HEK293 (cell line): ENCODE measurements at regions not wholly inside any gene's neighbourhood (a gene's known extent, or its start where the extent isn't known, plus 50 kb on each side); places are given as distances from the start of the nearest gene placed in this dataset.

Experiments used
- CTCF ChIA-PET: fragments of 350-600 bp; formaldehyde crosslinking; extraction: SDS; loops from one replicate; lab custom pipeline; 2021; ENCODE audit warnings: antibody characterized with exemption; lab: Yijun Ruan, JAX
- POLR2A ChIA-PET: fragments of 300-600 bp; formaldehyde crosslinking; extraction: SDS; loops from one replicate; lab custom pipeline; 2020; ENCODE audit warnings: antibody characterized with exemption, inconsistent platforms; lab: Yijun Ruan, JAX
- H3K27ac ChIP-seq: fragments of 200-500 bp; sonication (Bioruptor generic); 2 replicates; pipeline ENCODE4 v1.5.1; 2014; ENCODE audit warnings: low read depth, low read length, control low read depth, inconsistent platforms; ENCODE audit errors: extremely low read depth
- H3K36me3 ChIP-seq, 2 experiments: fragments of 200-500 bp in 1 of 2; sonication (Bioruptor generic) in 1 of 2; 1 replicate in 1 of 2; 2 replicates in 1 of 2; pipeline ENCODE4 v1.5.1; 2014 to 2017; ENCODE audit warnings: inconsistent platforms in 2 of 2, low read length in 2 of 2; ENCODE audit not compliant: control insufficient read depth in 2 of 2, insufficient read depth in 1 of 2
- H3K4me1 ChIP-seq: fragments of 200-500 bp; sonication (Bioruptor generic); 2 replicates; pipeline ENCODE4 v1.5.1; 2014; ENCODE audit warnings: mild to moderate bottlenecking, low read length, inconsistent platforms; ENCODE audit not compliant: control insufficient read depth, insufficient read depth
- H3K4me3 ChIP-seq: 2 replicates; pipeline ENCODE4 v1.5.1; 2011; ENCODE audit warnings: low read depth, mild to moderate bottlenecking, control low read depth, low read length, moderate library complexity
- H3K9me3 ChIP-seq: fragments of 200-500 bp; sonication (Bioruptor generic); 2 replicates; pipeline ENCODE4 v1.5.1; 2014; ENCODE audit warnings: low read depth, low read length, inconsistent platforms; ENCODE audit not compliant: control insufficient read depth, insufficient read depth
- AEBP2 ChIP-seq: fragments of 450-650 bp; formaldehyde crosslinking; IDR thresholded peaks from 2 replicates; pipeline ENCODE4 v1.5.1; 2016; ENCODE audit warnings: missing biosample characterization, missing genetic modification characterization, borderline replicate concordance
- HOXD13 ChIP-seq: sonication (generic); formaldehyde crosslinking; IDR thresholded peaks from 2 replicates; pipeline ENCODE4 v1.8.0; 2022; ENCODE audit warnings: missing genetic modification reagents, borderline replicate concordance
- OVOL3 ChIP-seq: fragments of 450-650 bp; formaldehyde crosslinking; IDR thresholded peaks from 2 replicates; pipeline ENCODE4 v1.5.1; 2016; ENCODE audit warnings: missing biosample characterization, missing genetic modification characterization
- WT1 ChIP-seq: fragments of 450-650 bp; formaldehyde crosslinking; IDR thresholded peaks from 2 replicates; pipeline ENCODE4 v1.5.1; 2016; ENCODE audit warnings: missing biosample characterization, missing genetic modification characterization
- ZEB2 ChIP-seq: fragments of 450-650 bp; formaldehyde crosslinking; IDR thresholded peaks from 2 replicates; pipeline ENCODE4 v1.5.1; 2016; ENCODE audit warnings: missing biosample characterization, missing genetic modification characterization
- ZNF239 ChIP-seq: fragments of 450-650 bp; formaldehyde crosslinking; IDR thresholded peaks from 2 replicates; pipeline ENCODE4 v1.5.1; 2016; ENCODE audit warnings: missing biosample characterization, missing genetic modification characterization
- ZNF280C ChIP-seq: fragments of 450-650 bp; formaldehyde crosslinking; IDR thresholded peaks from 2 replicates; pipeline ENCODE4 v1.5.1; 2016; ENCODE audit warnings: missing biosample characterization, missing genetic modification characterization
- ZNF391 ChIP-seq: fragments of 450-650 bp; formaldehyde crosslinking; IDR thresholded peaks from 2 replicates; pipeline ENCODE4 v1.5.1; 2016; ENCODE audit warnings: low read depth, missing biosample characterization, missing genetic modification characterization, borderline replicate concordance
- ZNF416 ChIP-seq: fragments of 450-650 bp; formaldehyde crosslinking; IDR thresholded peaks from 2 replicates; pipeline ENCODE4 v1.5.1; 2016; ENCODE audit warnings: missing biosample characterization, missing genetic modification characterization
- ZNF501 ChIP-seq: fragments of 450-650 bp; formaldehyde crosslinking; IDR thresholded peaks from 2 replicates; pipeline ENCODE4 v1.5.1; 2016; ENCODE audit warnings: missing biosample characterization, missing genetic modification characterization
- ZNF529 ChIP-seq: fragments of 450-650 bp; formaldehyde crosslinking; IDR thresholded peaks from 2 replicates; pipeline ENCODE4 v1.5.1; 2017; ENCODE audit warnings: missing genetic modification characterization, missing biosample characterization; ENCODE audit not compliant: insufficient replicate concordance
- ZNF530 ChIP-seq: fragments of 450-650 bp; formaldehyde crosslinking; IDR thresholded peaks from 2 replicates; pipeline ENCODE4 v1.5.1; 2016; ENCODE audit warnings: low read depth, missing biosample characterization, missing genetic modification characterization
- ZNF585B ChIP-seq: fragments of 450-650 bp; formaldehyde crosslinking; IDR thresholded peaks from 2 replicates; pipeline ENCODE4 v1.5.1; 2016; ENCODE audit warnings: missing biosample characterization, missing genetic modification characterization
- ZNF768 ChIP-seq: fragments of 450-650 bp; formaldehyde crosslinking; IDR thresholded peaks from 2 replicates; pipeline ENCODE4 v1.5.1; 2018; ENCODE audit warnings: missing biosample characterization, mild to moderate bottlenecking, missing genetic modification characterization
- ZNF792 ChIP-seq: fragments of 450-650 bp; formaldehyde crosslinking; IDR thresholded peaks from 2 replicates; pipeline ENCODE4 v1.5.1; 2016; ENCODE audit warnings: missing biosample characterization, missing genetic modification characterization
- ZSCAN30 ChIP-seq: fragments of 450-650 bp; IDR thresholded peaks from 2 replicates; pipeline ENCODE4 v1.5.1; 2018; ENCODE audit warnings: missing biosample characterization, mild to moderate bottlenecking, missing genetic modification characterization, moderate library complexity
- TF ChIP-seq, protein P1 (sequence below): fragments of 450-650 bp; formaldehyde crosslinking; IDR thresholded peaks from 2 replicates; pipeline ENCODE4 v1.5.1; 2016; ENCODE audit warnings: missing biosample characterization, missing genetic modification characterization
- TF ChIP-seq, protein P2 (sequence below): fragments of 450-650 bp; formaldehyde crosslinking; IDR thresholded peaks from 2 replicates; pipeline ENCODE4 v1.5.1; 2016; ENCODE audit warnings: missing biosample characterization, missing genetic modification characterization
- TF ChIP-seq, protein P3 (sequence below): fragments of 450-650 bp; formaldehyde crosslinking; IDR thresholded peaks from 2 replicates; pipeline ENCODE4 v1.5.1; 2016; ENCODE audit warnings: missing biosample characterization, missing genetic modification characterization
- TF ChIP-seq, protein P4 (sequence below): fragments of 450-650 bp; formaldehyde crosslinking; IDR thresholded peaks from 2 replicates; pipeline ENCODE4 v1.5.1; 2016; ENCODE audit warnings: missing biosample characterization, missing genetic modification characterization

DNA sequence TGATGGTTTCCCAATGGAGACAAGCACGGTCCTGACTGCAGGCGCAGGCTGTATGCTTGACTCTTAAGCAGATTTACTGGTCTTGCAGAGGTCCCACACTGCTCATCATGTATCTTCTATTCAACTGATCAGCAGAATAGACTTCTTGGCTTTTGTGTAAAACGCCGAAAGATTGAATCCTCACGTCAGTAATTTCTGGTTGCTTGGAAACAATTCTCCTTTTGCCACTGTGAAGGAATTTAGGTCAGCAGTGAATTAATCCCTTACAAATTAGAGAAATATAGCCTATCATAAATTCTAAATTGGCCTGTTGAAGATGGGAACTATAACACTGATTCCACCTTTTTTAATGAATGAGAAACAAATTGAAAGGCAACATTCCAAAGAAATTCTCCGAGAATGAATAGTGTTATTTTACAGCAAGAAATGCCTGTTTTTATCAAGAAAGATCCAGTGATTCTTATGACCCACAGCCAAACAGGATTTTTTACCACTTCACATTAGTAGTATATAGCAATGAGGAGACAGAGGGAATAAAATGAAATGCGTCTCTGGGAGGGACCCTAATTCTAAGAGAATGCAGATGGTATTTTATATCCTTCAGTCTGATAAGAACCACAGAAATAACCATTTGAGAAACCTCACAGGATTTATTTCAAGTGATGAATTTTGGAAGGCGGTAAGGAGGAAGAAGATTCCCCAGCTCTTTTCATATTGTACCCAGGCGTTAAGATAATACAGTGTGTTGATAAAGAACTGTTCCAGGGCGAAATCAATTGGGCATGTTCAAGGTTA, 362.5 kb downstream of the RAB38 start (continued):
- TF ChIP-seq, protein P1, sequence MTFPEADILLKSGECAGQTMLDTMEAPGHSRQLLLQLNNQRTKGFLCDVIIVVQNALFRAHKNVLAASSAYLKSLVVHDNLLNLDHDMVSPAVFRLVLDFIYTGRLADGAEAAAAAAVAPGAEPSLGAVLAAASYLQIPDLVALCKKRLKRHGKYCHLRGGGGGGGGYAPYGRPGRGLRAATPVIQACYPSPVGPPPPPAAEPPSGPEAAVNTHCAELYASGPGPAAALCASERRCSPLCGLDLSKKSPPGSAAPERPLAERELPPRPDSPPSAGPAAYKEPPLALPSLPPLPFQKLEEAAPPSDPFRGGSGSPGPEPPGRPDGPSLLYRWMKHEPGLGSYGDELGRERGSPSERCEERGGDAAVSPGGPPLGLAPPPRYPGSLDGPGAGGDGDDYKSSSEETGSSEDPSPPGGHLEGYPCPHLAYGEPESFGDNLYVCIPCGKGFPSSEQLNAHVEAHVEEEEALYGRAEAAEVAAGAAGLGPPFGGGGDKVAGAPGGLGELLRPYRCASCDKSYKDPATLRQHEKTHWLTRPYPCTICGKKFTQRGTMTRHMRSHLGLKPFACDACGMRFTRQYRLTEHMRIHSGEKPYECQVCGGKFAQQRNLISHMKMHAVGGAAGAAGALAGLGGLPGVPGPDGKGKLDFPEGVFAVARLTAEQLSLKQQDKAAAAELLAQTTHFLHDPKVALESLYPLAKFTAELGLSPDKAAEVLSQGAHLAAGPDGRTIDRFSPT (tag by site-specific recombination), result no peak
- no peak for TF ChIP-seq ZNF768
- TF ChIP-seq ZEB2 (tag by site-specific recombination), result no peak
- no peak for TF ChIP-seq HOXD13 (CRISPR knock-in tag)
- TF ChIP-seq ZNF585B (tag by site-specific recombination), result no peak
- no peak for TF ChIP-seq OVOL3 (tag by site-specific recombination)

- H3K4me3 ChIP-seq, result no peak overlapping the region
- no peak overlapping the region for H3K27ac ChIP-seq
- H3K9me3 ChIP-seq, result no peaks in the 10 kb centered on the region
- POLR2A ChIA-PET, result no interaction called here
- CTCF ChIA-PET, result no interaction called here
- TF ChIP-seq, protein P2, sequence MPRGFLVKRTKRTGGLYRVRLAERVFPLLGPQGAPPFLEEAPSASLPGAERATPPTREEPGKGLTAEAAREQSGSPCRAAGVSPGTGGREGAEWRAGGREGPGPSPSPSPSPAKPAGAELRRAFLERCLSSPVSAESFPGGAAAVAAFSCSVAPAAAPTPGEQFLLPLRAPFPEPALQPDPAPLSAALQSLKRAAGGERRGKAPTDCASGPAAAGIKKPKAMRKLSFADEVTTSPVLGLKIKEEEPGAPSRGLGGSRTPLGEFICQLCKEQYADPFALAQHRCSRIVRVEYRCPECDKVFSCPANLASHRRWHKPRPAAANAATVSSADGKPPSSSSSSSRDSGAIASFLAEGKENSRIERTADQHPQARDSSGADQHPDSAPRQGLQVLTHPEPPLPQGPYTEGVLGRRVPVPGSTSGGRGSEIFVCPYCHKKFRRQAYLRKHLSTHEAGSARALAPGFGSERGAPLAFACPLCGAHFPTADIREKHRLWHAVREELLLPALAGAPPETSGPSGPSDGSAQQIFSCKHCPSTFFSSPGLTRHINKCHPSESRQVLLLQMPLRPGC (tag by site-specific recombination), result no peak
- TF ChIP-seq ZSCAN30 (tag by site-specific recombination) (no peak), ZNF530 (no peak), ZNF391 (tag by site-specific recombination) (no peak), ZNF501 (tag by site-specific recombination) (no peak)
- TF ChIP-seq, protein P3, sequence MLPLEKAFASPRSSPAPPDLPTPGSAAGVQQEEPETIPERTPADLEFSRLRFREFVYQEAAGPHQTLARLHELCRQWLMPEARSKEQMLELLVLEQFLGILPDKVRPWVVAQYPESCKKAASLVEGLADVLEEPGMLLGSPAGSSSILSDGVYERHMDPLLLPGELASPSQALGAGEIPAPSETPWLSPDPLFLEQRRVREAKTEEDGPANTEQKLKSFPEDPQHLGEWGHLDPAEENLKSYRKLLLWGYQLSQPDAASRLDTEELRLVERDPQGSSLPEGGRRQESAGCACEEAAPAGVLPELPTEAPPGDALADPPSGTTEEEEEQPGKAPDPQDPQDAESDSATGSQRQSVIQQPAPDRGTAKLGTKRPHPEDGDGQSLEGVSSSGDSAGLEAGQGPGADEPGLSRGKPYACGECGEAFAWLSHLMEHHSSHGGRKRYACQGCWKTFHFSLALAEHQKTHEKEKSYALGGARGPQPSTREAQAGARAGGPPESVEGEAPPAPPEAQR (tag by site-specific recombination), result no peak
- no peaks in the 10 kb centered on the region for H3K36me3 ChIP-seq
- H3K4me1 ChIP-seq, result no peaks in the 10 kb centered on the region
Observed at GRCh38 chr11:87810486-87810885, 364.8 kb downstream of the RAB38 start.

GRCh38 chr11:87809256-87809655, 366.0 kb downstream of the RAB38 start:
- ChIA-PET POLR2A (no interaction called here), CTCF (interaction anchor here (0.6 kb wide), 1 partner anchor 67 kb away, joined by 3 read pairs; no protein-coding TSS in a partner anchor)
- Histone ChIP-seq H3K9me3 (no peaks in the 10 kb centered on the region), H3K27ac (no peak overlapping the region), H3K4me1 (no peaks in the 10 kb centered on the region), H3K36me3 (no peaks in the 10 kb centered on the region), H3K4me3 (no peak overlapping the region)
- TF ChIP-seq ZNF416 (tag by site-specific recombination) (no peak), ZNF529 (no peak), WT1 (tag by site-specific recombination) (no peak), AEBP2 (tag by site-specific recombination) (no peak), ZNF239 (tag by site-specific recombination) (no peak), ZNF280C (tag by site-specific recombination) (no peak), ZNF792 (tag by site-specific recombination) (no peak), ZNF391 (tag by site-specific recombination) (no peak)
- TF ChIP-seq, protein P4, sequence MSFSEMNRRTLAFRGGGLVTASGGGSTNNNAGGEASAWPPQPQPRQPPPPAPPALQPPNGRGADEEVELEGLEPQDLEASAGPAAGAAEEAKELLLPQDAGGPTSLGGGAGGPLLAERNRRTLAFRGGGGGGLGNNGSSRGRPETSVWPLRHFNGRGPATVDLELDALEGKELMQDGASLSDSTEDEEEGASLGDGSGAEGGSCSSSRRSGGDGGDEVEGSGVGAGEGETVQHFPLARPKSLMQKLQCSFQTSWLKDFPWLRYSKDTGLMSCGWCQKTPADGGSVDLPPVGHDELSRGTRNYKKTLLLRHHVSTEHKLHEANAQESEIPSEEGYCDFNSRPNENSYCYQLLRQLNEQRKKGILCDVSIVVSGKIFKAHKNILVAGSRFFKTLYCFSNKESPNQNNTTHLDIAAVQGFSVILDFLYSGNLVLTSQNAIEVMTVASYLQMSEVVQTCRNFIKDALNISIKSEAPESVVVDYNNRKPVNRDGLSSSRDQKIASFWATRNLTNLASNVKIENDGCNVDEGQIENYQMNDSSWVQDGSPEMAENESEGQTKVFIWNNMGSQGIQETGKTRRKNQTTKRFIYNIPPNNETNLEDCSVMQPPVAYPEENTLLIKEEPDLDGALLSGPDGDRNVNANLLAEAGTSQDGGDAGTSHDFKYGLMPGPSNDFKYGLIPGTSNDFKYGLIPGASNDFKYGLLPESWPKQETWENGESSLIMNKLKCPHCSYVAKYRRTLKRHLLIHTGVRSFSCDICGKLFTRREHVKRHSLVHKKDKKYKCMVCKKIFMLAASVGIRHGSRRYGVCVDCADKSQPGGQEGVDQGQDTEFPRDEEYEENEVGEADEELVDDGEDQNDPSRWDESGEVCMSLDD, result no peak
